Stimulated activated naive B cell treated with anti-CD40 and anti-IgM and Interleukin-4, amounts not matched to agents 10 μg/mL and 1 μg/mL and 100 μg/mL, for 72 hours (primary cell): ENCODE measurements at regions not wholly inside any gene's neighbourhood (a gene's known extent, or its start where the extent isn't known, plus 50 kb on each side); places are given as distances from the start of the nearest gene placed in this dataset.

Source experiments
- ATAC-seq, 2 donors: fragments of 150-1000 bp; cut with Tn5 transposase; replicated peaks; 2 replicates each; pipeline ENCODE4 v1.10.0; 2021; ENCODE audit warnings: moderate library complexity in 1 of 2
- DNase-seq: peaks from one replicate; pipeline ENCODE4 v3.0.0; 2021
- H3K27ac Mint-ChIP-seq: one replicate; pipeline ENCODE4 v1.8.0; 2022; ENCODE audit warnings: mild to moderate bottlenecking, mixed read lengths
- H3K27me3 Mint-ChIP-seq, 2 donors: one replicate each; pipeline ENCODE4 v1.8.0; 2022; ENCODE audit warnings: mixed read lengths in 2 of 2
- H3K36me3 Mint-ChIP-seq, 2 donors: one replicate each; pipeline ENCODE4 v1.8.0; 2022; ENCODE audit warnings: mixed read lengths in 2 of 2, mild to moderate bottlenecking in 1 of 2
- H3K4me1 Mint-ChIP-seq, 2 donors: one replicate each; pipeline ENCODE4 v1.8.0; 2022; ENCODE audit warnings: mixed read lengths in 2 of 2, mild to moderate bottlenecking in 1 of 2
- H3K4me3 Mint-ChIP-seq, 2 donors: one replicate each; pipeline ENCODE4 v1.8.0; 2022; ENCODE audit warnings: mild to moderate bottlenecking in 2 of 2, mixed read lengths in 2 of 2, moderate library complexity in 1 of 2
- H3K9me3 Mint-ChIP-seq, 2 donors: one replicate each; pipeline ENCODE4 v1.8.0; 2022; ENCODE audit warnings: mixed read lengths in 2 of 2, mild to moderate bottlenecking in 1 of 2

DNA sequence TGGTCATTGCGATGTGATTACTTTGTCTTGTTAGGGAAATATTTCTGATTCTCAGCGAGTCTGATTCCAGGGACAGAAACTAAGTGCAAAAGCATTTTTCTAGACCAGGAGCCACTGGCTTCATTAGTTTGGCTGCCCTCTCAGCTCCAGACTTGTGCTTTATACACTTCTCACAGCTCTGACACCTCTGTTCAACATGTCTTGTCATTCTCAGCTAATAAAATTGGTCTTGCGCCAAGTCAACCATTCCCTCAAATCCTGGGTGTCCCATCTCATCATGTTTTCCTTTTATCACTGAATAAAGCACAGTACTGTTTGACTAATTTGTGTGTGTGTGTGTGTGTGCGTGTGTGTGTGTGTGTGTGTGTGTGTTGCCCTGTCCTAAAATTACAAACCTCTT, 215.5 kb upstream of the EPHA4 start:
- H3K4me3 Mint-ChIP-seq = no peak overlapping the region
- no peaks in the 10 kb centered on the region for H3K36me3 Mint-ChIP-seq

DNA sequence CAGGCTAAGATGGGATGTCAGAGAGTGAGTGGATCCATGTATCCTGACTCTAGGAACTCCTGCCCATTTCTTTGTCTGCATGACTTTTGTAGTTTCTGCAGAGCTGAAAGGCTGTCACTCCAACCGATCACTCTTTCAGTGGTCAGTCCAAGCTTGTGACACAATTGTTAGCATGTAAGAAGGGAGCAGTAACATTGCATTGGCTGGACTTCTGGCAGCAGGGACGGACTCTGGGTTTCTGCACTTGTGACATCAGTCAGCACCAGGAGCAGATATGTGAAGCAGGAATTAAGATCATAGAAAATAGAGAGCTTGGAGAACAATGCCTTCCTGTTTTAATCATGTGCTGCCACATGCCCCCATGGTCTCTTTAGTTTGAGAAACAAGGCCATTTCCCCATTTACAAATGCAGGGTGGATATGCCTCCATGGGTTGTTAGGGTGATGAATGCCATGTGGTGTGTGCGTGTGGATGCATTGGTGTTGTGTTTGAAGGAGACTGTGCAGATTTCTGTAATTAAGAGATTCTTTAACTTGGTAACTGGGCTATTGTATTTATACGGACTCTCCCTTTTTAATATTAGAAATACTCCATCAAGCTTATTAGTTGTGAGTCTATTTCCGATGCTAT, 214.3 kb upstream of the EPHA4 start:
- no peaks in the 10 kb centered on the region for H3K36me3 Mint-ChIP-seq
- no peak overlapping the region for H3K27ac Mint-ChIP-seq
- no peaks in the 10 kb centered on the region for H3K27me3 Mint-ChIP-seq
- DNase-seq (no peak), ATAC-seq (no peak)
- peaks cover 0 to 1% of the 10 kb centered on the region in 2 donors for H3K9me3 Mint-ChIP-seq
- no peaks in the 10 kb centered on the region for H3K4me1 Mint-ChIP-seq
- H3K4me3 Mint-ChIP-seq = no peak overlapping the region

More for the DNA sequence above, 215.5 kb upstream of the EPHA4 start:
- ATAC-seq (no peak), DNase-seq (no peak)
- Mint-ChIP-seq H3K4me1 (no peaks in the 10 kb centered on the region), H3K27ac (no peak overlapping the region), H3K27me3 (no peaks in the 10 kb centered on the region), H3K9me3 (peaks cover 0 to 1% of the 10 kb centered on the region in 2 donors)

DNA sequence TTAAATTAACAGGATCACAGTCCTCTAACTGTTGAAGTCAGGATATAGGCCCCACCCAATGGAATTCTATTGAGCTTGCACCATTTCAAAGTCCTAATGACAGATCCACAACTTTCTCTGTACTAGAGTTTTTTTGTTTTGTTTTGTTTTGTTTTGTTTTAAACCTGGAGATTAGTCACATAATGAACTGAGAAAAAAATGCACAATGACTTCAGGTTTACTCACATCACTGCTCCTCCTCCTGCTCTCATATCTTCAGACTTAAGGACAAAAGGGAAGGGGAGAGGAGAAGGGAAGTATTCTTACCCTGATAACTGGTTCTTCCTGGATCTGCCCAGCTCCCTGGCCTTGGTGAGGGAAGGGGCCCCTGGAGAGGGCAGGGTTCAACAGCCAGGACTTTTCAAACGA, 208.2 kb upstream of the EPHA4 start:
- H3K27ac Mint-ChIP-seq = no peak overlapping the region
- H3K9me3 Mint-ChIP-seq = no peaks in the 10 kb centered on the region
- DNase-seq (no peak), ATAC-seq (no peak)
- H3K27me3 Mint-ChIP-seq = no peaks in the 10 kb centered on the region
- no peaks in the 10 kb centered on the region for H3K4me1 Mint-ChIP-seq
- no peaks in the 10 kb centered on the region for H3K36me3 Mint-ChIP-seq
- H3K4me3 Mint-ChIP-seq = no peak overlapping the region

DNA sequence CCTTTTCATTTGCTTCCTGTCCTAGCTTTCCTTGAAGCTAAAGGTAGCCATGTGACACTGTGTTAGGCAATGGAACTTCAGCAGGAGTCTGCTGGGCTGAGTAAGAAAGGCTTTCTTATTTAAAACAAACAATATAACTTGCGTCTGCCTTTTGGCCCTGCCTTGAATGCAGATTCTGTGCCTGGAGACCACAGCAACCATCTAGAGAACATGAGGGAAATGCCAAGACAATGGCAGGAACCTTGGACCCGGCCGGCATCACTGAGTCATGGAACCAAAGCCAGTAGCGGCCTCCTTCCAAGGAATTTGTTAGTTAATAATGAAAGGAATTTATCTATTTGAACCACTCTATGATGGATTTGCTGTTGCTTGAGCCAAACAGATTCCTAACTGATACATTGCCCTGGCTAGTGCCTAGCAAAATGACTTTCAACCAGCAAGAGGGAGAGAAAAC, 207.5 kb upstream of the EPHA4 start:
- no peak for ATAC-seq
- Mint-ChIP-seq H3K4me1 (no peaks in the 10 kb centered on the region), H3K4me3 (no peak overlapping the region), H3K36me3 (no peaks in the 10 kb centered on the region), H3K27ac (no peak overlapping the region), H3K27me3 (no peaks in the 10 kb centered on the region), H3K9me3 (no peaks in the 10 kb centered on the region)
- no peak for DNase-seq

DNA sequence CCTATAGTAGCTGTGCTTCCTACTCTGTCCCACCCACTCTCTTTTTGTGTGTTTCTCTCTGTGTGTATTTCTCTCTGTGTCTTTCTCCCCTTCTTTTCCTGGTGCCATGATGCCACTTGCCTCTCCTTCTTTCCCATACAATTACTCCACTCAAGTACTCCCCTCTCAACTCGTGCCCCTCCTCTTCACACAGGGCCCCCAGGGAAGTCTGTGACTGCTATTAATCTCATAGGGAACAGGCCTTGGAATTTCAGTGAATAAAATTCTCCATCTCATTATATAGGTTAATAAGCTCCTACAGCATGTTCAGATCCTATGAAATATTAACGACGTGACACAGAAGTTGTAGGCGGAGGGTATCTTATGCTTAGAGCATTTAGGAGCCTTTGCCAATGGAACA, 205.9 kb upstream of the EPHA4 start:
- ATAC-seq = no peak
- H3K27me3 Mint-ChIP-seq = no peaks in the 10 kb centered on the region
- no peaks in the 10 kb centered on the region for H3K36me3 Mint-ChIP-seq

DNA sequence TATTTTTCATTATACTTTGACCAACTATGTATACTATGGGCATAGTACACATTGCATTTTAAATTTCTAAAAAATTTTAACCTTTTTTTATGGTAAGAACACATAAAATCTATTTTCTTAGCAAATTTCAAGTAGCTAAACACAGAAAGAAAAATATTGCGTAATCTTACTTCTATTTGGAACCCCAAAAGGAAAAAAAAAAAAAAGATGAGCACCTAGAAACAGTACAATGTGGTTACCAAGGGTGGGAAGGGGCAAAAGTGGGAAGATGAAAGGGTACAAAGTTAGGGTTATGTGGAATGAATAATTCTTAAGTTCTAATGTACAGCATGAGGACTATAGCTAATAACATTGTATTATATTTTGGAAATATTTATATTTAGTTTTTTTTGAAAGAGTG, 205.0 kb upstream of the EPHA4 start:
- Mint-ChIP-seq H3K4me3 (no peak overlapping the region), H3K27me3 (no peaks in the 10 kb centered on the region), H3K4me1 (no peaks in the 10 kb centered on the region), H3K36me3 (no peaks in the 10 kb centered on the region), H3K27ac (no peak overlapping the region), H3K9me3 (no peaks in the 10 kb centered on the region)
- ATAC-seq (no peak), DNase-seq (no peak)

More for the DNA sequence above, 205.9 kb upstream of the EPHA4 start:
- Mint-ChIP-seq H3K4me1 (no peaks in the 10 kb centered on the region), H3K9me3 (no peaks in the 10 kb centered on the region), H3K27ac (no peak overlapping the region), H3K4me3 (no peak overlapping the region)
- no peak for DNase-seq

DNA sequence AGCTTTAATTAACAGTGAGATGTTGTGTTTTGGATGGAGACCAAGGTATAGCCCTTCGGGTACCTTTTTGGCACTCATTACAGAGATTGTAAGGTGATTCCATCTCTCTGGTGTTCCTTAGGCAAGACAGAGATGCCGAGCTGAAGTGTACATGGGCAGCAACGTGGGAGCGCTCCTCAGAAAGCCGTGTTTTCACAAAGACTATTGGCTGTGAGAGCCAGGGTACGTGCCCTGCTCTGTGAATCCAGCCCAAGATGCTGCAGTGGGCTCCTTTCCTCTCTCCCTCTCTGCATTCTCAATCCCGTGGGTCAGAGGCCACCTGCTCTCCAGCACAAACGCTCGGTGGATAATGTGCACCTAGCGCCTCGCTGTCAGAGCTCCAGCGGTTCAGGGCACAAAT, 203.0 kb upstream of the EPHA4 start:
- ATAC-seq = no peak

DNA sequence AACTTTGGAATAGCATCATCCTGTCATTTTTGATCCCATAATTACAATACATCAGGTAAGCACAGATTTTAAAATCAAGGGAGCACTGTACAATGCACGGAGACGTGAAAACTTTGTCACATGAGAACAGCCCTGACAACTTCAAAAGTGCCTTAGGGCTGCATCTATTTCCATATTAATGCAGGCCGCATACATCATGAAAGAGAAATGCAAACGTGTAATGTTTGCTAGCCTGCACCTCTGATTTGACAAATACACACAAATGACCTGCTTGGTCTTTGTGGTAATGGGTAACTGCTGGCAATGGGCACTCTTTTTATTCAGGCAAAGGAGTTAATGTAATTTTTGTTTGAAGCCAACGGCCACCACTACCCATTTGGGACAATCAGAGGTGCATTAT, 202.0 kb upstream of the EPHA4 start:
- Mint-ChIP-seq H3K4me3 (no peak overlapping the region), H3K27me3 (no peaks in the 10 kb centered on the region), H3K9me3 (no peaks in the 10 kb centered on the region), H3K36me3 (no peaks in the 10 kb centered on the region), H3K27ac (no peak overlapping the region), H3K4me1 (no peaks in the 10 kb centered on the region)
- no peak for DNase-seq
- no peak for ATAC-seq

More for the DNA sequence above, 203.0 kb upstream of the EPHA4 start:
- Mint-ChIP-seq H3K4me3 (no peak overlapping the region), H3K36me3 (no peaks in the 10 kb centered on the region), H3K27ac (no peak overlapping the region), H3K4me1 (no peaks in the 10 kb centered on the region), H3K27me3 (no peaks in the 10 kb centered on the region), H3K9me3 (no peaks in the 10 kb centered on the region)
- DNase-seq = no peak

DNA sequence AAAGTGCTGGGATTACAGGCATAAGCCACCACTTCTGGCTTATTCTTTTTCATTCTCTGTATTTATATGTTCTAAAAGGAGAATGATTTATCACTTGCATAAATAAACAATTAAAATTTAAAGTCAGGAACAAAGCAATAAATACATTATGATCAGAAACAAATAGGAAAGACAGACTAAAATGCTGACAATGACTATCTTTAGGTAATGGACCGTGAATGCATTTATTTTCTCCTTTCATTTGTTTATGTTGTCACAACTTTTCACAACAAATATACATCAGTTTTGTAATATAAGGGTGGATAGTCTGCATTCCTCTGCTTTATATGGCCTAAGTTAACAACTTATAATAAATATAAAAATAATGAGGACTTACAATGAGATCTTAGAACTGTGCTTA, 199.2 kb upstream of the EPHA4 start:
- H3K27me3 Mint-ChIP-seq = no peaks in the 10 kb centered on the region
- DNase-seq (no peak), ATAC-seq (no peak)
- H3K9me3 Mint-ChIP-seq = peaks cover 0 to 2% of the 10 kb centered on the region in 2 donors
- no peak overlapping the region for H3K27ac Mint-ChIP-seq
- no peak overlapping the region for H3K4me3 Mint-ChIP-seq
- H3K4me1 Mint-ChIP-seq = no peaks in the 10 kb centered on the region
- H3K36me3 Mint-ChIP-seq = no peaks in the 10 kb centered on the region

DNA sequence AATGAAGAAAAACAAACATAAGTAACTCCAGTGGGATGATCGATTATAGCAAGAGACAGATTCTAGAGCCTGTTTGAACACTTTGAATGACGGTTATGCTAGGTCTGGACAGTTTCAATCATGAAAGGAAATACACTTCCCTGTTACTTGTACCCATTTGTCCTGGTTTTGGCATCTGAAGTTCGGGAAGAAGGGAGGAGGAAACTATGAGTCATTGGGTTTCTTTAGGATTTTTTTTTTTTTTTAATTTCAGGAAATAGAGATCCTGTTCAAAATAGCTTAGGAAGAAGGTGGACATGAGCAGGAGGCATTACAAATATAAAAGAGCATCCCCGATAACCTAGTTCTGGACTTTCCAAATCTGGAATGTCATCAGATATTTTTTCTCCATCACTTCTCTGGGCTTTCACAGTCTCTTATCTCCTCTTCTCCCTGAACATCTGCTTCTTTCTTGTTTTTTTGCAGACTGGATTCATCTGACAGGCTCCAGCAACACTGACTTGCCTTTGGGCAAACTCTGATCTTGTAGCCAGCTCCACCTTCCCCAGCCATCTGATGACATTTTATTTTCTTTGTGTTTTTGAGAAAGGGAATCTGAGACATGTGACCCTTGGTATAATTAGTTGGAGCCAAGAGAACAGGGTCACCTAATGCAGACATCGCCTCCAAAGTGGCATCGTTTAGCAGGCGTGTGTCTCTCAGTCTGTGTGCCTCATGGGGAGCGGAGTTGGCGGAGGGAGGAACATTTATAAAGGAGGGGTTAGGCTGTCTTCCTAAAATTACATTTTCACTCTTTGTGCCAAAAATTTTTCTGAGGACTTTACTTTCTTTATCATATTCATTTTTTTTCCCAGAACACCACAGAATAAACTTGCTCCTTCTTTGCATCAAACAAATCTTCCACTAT, 195.3 kb upstream of the EPHA4 start:
- H3K27ac Mint-ChIP-seq = no peak overlapping the region
- DNase-seq = no peak
- H3K36me3 Mint-ChIP-seq = no peaks in the 10 kb centered on the region
- H3K4me1 Mint-ChIP-seq = no peaks in the 10 kb centered on the region
- H3K9me3 Mint-ChIP-seq = peaks cover 0 to 2% of the 10 kb centered on the region in 2 donors
- ATAC-seq = no peak
- no peaks in the 10 kb centered on the region for H3K27me3 Mint-ChIP-seq
- H3K4me3 Mint-ChIP-seq = no peak overlapping the region

DNA sequence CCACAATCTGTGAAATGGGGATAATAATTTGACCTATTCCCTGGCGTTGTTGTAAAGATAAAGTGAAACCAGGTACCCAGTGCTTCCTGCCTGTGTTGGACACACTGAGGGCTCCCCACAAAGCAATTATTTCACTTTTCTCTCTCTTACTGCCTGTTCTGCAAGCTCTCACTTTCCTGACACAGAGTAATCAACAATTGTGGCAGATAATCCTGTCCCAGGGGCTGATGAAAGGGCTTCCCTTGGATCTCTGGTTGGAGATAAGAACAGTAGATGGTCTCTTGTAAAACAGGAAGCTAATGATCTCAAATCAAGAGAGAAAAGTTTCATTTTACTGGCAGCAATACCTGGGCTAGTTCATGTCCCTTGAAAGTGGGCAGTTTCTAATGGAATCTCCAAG, 190.4 kb upstream of the EPHA4 start:
- no peak for ATAC-seq
- peaks cover 0 to 8% of the 10 kb centered on the region in 2 donors for H3K9me3 Mint-ChIP-seq
- H3K36me3 Mint-ChIP-seq = no peaks in the 10 kb centered on the region
- H3K4me3 Mint-ChIP-seq = no peak overlapping the region
- DNase-seq = no peak
- H3K27ac Mint-ChIP-seq = no peak overlapping the region
- no peaks in the 10 kb centered on the region for H3K27me3 Mint-ChIP-seq
- no peaks in the 10 kb centered on the region for H3K4me1 Mint-ChIP-seq

DNA sequence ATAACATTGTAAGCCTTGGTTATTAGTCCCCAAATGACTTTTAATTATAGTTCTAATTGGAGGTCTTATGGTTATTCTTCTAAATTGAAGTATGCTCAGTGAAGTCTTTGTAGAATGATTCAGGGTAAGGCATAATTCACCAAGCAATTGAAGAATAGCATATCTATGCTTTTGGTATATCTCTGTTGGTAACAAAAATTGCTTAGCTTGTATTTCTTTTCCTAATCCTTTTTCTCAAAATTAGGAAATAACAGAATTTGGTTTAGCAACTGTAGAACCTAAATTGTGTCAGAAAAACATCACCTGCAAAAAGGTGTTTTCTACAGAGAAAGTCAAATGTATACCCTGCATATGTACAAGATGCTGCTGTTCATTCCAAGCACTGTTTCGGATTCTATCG, 189.2 kb upstream of the EPHA4 start:
- H3K27ac Mint-ChIP-seq = no peak overlapping the region
- no peak for DNase-seq
- no peak for ATAC-seq
- no peaks in the 10 kb centered on the region for H3K27me3 Mint-ChIP-seq
- no peak overlapping the region for H3K4me3 Mint-ChIP-seq
- no peaks in the 10 kb centered on the region for H3K36me3 Mint-ChIP-seq
- peaks cover 0 to 8% of the 10 kb centered on the region in 2 donors for H3K9me3 Mint-ChIP-seq
- no peaks in the 10 kb centered on the region for H3K4me1 Mint-ChIP-seq

DNA sequence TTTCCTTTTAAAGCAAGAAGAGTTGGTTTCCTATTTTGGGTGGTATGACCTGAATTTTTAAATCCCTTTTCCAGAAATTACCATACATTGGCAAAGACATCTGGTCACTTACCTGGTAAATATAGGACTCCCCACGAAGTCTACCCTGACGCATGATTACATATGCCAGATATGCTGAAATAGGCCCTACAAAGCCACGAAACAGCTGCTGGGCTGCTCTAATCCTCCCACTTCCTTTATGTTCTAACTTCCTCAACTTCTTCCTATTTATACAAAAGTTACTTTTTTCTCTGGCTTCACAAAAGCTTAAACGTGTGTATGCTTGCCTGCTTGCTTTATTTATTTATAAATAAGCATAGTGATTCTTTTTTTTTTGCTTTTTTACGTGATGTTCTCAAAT, 186.0 kb upstream of the EPHA4 start:
- Mint-ChIP-seq H3K27me3 (no peaks in the 10 kb centered on the region), H3K4me1 (no peaks in the 10 kb centered on the region), H3K4me3 (no peak overlapping the region), H3K36me3 (no peaks in the 10 kb centered on the region), H3K27ac (no peak overlapping the region), H3K9me3 (peaks cover 0 to 10% of the 10 kb centered on the region in 2 donors)
- no peak for ATAC-seq
- DNase-seq = no peak

DNA sequence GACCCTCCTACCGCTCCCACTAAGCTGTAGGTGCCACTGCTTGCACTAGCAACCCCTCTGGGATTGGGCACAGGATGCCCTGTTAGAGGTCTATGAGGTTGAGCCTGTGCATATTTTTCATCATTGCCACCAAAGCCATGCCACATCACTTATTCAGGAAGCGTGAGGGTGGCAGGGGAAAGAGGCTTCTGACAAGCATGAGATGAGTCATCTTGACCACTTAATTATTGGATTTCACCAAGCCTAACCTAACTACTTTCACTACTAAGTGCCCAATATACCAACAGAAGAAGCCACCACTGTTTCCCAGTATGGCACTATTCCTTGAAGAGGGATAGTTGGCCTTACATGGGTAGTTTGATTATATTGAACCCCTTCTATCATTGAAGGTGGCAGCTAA, 181.3 kb upstream of the EPHA4 start:
- no peaks in the 10 kb centered on the region for H3K27me3 Mint-ChIP-seq
- no peaks in the 10 kb centered on the region for H3K4me1 Mint-ChIP-seq
- H3K27ac Mint-ChIP-seq = no peak overlapping the region
- ATAC-seq = no peak
- H3K4me3 Mint-ChIP-seq = no peak overlapping the region
- no peak for DNase-seq
- H3K9me3 Mint-ChIP-seq = peaks cover 0 to 7% of the 10 kb centered on the region in 2 donors
- H3K36me3 Mint-ChIP-seq = no peaks in the 10 kb centered on the region

DNA sequence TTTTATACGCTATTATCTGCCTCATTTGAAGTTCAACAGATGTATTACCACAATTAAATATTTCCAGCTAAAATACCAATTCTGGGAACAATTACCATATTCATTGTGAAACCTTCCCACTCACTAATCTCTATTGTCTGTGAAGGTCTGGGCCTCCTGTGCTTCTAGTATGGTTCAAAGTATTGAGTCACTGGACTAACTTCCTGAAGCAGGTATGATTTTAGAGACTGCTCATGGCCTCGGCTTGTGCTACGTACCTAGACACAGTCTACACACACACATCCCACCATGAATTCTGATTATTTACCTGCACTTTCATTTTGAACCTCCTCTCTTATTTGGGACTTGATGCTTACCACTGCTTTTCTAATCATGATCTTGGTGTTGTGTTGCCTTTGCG, 180.7 kb upstream of the EPHA4 start:
- no peaks in the 10 kb centered on the region for H3K4me1 Mint-ChIP-seq
- no peak overlapping the region for H3K4me3 Mint-ChIP-seq
- ATAC-seq = no peak
- H3K27ac Mint-ChIP-seq = no peak overlapping the region
- no peaks in the 10 kb centered on the region for H3K27me3 Mint-ChIP-seq
- peaks cover 0 to 7% of the 10 kb centered on the region in 2 donors for H3K9me3 Mint-ChIP-seq
- DNase-seq = no peak
- no peaks in the 10 kb centered on the region for H3K36me3 Mint-ChIP-seq
